ENCODE measurements at regions not wholly inside any gene's neighbourhood (a gene's known extent, or its start where the extent isn't known, plus 50 kb on each side); places are given as distances from the start of the nearest gene placed in this dataset.

GRCh38 chr13:68046903-68047302 is 816.8 kb upstream of the PCDH9 start:
- Histone ChIP-seq H3K4me3 (no peak overlapping the region), H3K27ac (no peak overlapping the region)

GRCh38 chr13:68030152-68030809 is 800.1 kb upstream of the PCDH9 start:
- H3K27ac ChIP-seq: no peak overlapping the region
- no peak overlapping the region for H3K4me3 ChIP-seq

GRCh38 chr13:68028701-68029100 is 798.6 kb upstream of the PCDH9 start:
- H3K4me3 ChIP-seq: no peak overlapping the region
- no peak overlapping the region for H3K27ac ChIP-seq

- H3K4me3 ChIP-seq: no peak overlapping the region
- no peak overlapping the region for H3K27ac ChIP-seq
Measured at GRCh38 chr13:68027306-68027705, 797.2 kb upstream of the PCDH9 start.

- H3K27ac ChIP-seq: no peak overlapping the region
- H3K4me3 ChIP-seq: no peak overlapping the region
Measured at GRCh38 chr13:68026077-68026476, 795.9 kb upstream of the PCDH9 start.

GRCh38 chr13:68025604-68026003 is 795.5 kb upstream of the PCDH9 start:
- Histone ChIP-seq H3K4me3 (no peak overlapping the region), H3K27ac (no peak overlapping the region)

GRCh38 chr13:68023838-68024581 is 793.9 kb upstream of the PCDH9 start:
- no peak overlapping the region for H3K4me3 ChIP-seq
- H3K27ac ChIP-seq: no peak overlapping the region

- H3K4me3 ChIP-seq: no peak overlapping the region
- no peak overlapping the region for H3K27ac ChIP-seq
Measured at GRCh38 chr13:68019901-68020300, 789.8 kb upstream of the PCDH9 start.

- Histone ChIP-seq H3K4me3 (no peak overlapping the region), H3K27ac (no peak overlapping the region)
Measured at GRCh38 chr13:68009546-68009945, 779.4 kb upstream of the PCDH9 start.

GRCh38 chr13:68007576-68007975 is 777.4 kb upstream of the PCDH9 start:
- H3K27ac ChIP-seq: no peak overlapping the region
- H3K4me3 ChIP-seq: no peak overlapping the region

GRCh38 chr13:67996101-67996500 is 766.0 kb upstream of the PCDH9 start:
- H3K27ac ChIP-seq: no peak overlapping the region

GRCh38 chr13:67990868-67991267 is 760.7 kb upstream of the PCDH9 start:
- no peak overlapping the region for H3K27ac ChIP-seq
- no peak overlapping the region for H3K4me3 ChIP-seq

More at GRCh38 chr13:67996101-67996500, 766.0 kb upstream of the PCDH9 start:
- no peak overlapping the region for H3K4me3 ChIP-seq

GRCh38 chr13:67986234-67986633 is 756.1 kb upstream of the PCDH9 start:
- Histone ChIP-seq H3K4me3 (no peak overlapping the region), H3K27ac (no peak overlapping the region)

- Histone ChIP-seq H3K4me3 (no peak overlapping the region), H3K27ac (no peak overlapping the region)
Measured at GRCh38 chr13:67977066-67977465, 746.9 kb upstream of the PCDH9 start.

GRCh38 chr13:67971291-67971690 is 741.2 kb upstream of the PCDH9 start:
- Histone ChIP-seq H3K4me3 (no peak overlapping the region), H3K27ac (no peak overlapping the region)

GRCh38 chr13:67967031-67967430 is 736.9 kb upstream of the PCDH9 start:
- H3K4me3 ChIP-seq: no peak overlapping the region
- no peak overlapping the region for H3K27ac ChIP-seq

- Histone ChIP-seq H3K27ac (no peak overlapping the region), H3K4me3 (no peak overlapping the region)
Measured at GRCh38 chr13:67966065-67966464, 735.9 kb upstream of the PCDH9 start.

- Histone ChIP-seq H3K27ac (no peak overlapping the region), H3K4me3 (no peak overlapping the region)
Measured at GRCh38 chr13:67964986-67965385, 734.9 kb upstream of the PCDH9 start.

- no peak overlapping the region for H3K4me3 ChIP-seq
- H3K27ac ChIP-seq: no peak overlapping the region
Measured at GRCh38 chr13:67964091-67964490, 734.0 kb upstream of the PCDH9 start.

- Histone ChIP-seq H3K4me3 (no peak overlapping the region), H3K27ac (no peak overlapping the region)
Measured at GRCh38 chr13:67961331-67961730, 731.2 kb upstream of the PCDH9 start.

GRCh38 chr13:67951431-67951830 is 721.3 kb upstream of the PCDH9 start:
- no peak overlapping the region for H3K27ac ChIP-seq
- H3K4me3 ChIP-seq: no peak overlapping the region

- Histone ChIP-seq H3K27ac (no peak overlapping the region), H3K4me3 (no peak overlapping the region)
Measured at GRCh38 chr13:67950603-67951002, 720.5 kb upstream of the PCDH9 start.

Data from skin epidermis (tissue), 12 donors.